IPS-NIHi7 (cell line): ENCODE measurements at regions not wholly inside any gene's neighbourhood (a gene's known extent, or its start where the extent isn't known, plus 50 kb on each side); places are given as distances from the start of the nearest gene placed in this dataset.
"Not testable (repeated sequence)": the region's sequence is repeated elsewhere in the genome, so short reads cannot be mapped to it uniquely, and the experiment has no call there.

Experiments used
- DNase-seq: peaks from one replicate; pipeline ENCODE4 v3.0.0; 2012; ENCODE audit warnings: mixed read lengths; ENCODE audit errors: extremely low spot score

- no peak for DNase-seq
Observed at GRCh38 chr12:123061441-123062205, 81.1 kb downstream of the ARL6IP4 start.

- DNase-seq, result no peak
Observed at GRCh38 chr12:123059500-123059899, 79.0 kb downstream of the ARL6IP4 start.

GRCh38 chr12:123058980-123059379 lies 78.5 kb downstream of the ARL6IP4 start:
- DNase-seq, result no peak

- DNase-seq, result no peak
Observed at GRCh38 chr12:123058481-123058880, 78.0 kb downstream of the ARL6IP4 start.

- no peak for DNase-seq
Observed at GRCh38 chr12:123057513-123058265, 77.2 kb downstream of the ARL6IP4 start.

GRCh38 chr12:123056709-123057108 lies 76.2 kb downstream of the ARL6IP4 start:
- DNase-seq, result no peak

- DNase-seq, result no peak
Observed at GRCh38 chr12:123056053-123056452, 75.6 kb downstream of the ARL6IP4 start.

GRCh38 chr12:123055281-123055766 lies 74.8 kb downstream of the ARL6IP4 start:
- no peak for DNase-seq

GRCh38 chr12:123054371-123054770 lies 73.9 kb downstream of the ARL6IP4 start:
- DNase-seq, result no peak

- DNase-seq, result no peak
Observed at GRCh38 chr12:123051556-123051955, 71.1 kb downstream of the ARL6IP4 start.

GRCh38 chr12:123050913-123051312 lies 70.4 kb downstream of the ARL6IP4 start:
- no peak for DNase-seq

- DNase-seq, result no peak
Observed at GRCh38 chr12:123050331-123050831, 69.9 kb downstream of the ARL6IP4 start.

- no peak for DNase-seq
Observed at GRCh38 chr12:123049398-123050240, 69.1 kb downstream of the ARL6IP4 start.

- not testable (repeated sequence) for DNase-seq
Observed at GRCh38 chr12:123047892-123048291, 67.4 kb downstream of the ARL6IP4 start.

GRCh38 chr12:123047289-123047688 lies 66.8 kb downstream of the ARL6IP4 start:
- DNase-seq, result no peak

- no peak for DNase-seq
Observed at GRCh38 chr12:123046431-123046830, 66.0 kb downstream of the ARL6IP4 start.

GRCh38 chr12:123045678-123046077 lies 65.2 kb downstream of the ARL6IP4 start:
- no peak for DNase-seq

GRCh38 chr12:123044351-123044750 lies 63.9 kb downstream of the ARL6IP4 start:
- DNase-seq, result no peak

GRCh38 chr12:123043536-123044001 lies 63.1 kb downstream of the ARL6IP4 start:
- DNase-seq, result peak; percentile 77

GRCh38 chr12:123042833-123043232 lies 62.4 kb downstream of the ARL6IP4 start:
- DNase-seq, result no peak

GRCh38 chr12:123041811-123042655 lies 61.6 kb downstream of the ARL6IP4 start:
- DNase-seq, result no peak
